Trophoblast cell (in vitro differentiated cells and primary cell): ENCODE measurements at regions not wholly inside any gene's neighbourhood (a gene's known extent, or its start where the extent isn't known, plus 50 kb on each side); places are given as distances from the start of the nearest gene placed in this dataset.
A peak's percentile ranks its signal among the peaks of the same experiment; 100 is the strongest.

ENCODE experiments used
- DNase-seq, 2 donors: peaks; one replicate each; pipeline ENCODE4 v3.0.0-alpha.2; 2016
- H2AFZ ChIP-seq: 2 replicates; pipeline ENCODE4 v1.6.1; 2013; ENCODE audit warnings: low read length, moderate library complexity, mild to moderate bottlenecking; ENCODE audit not compliant: insufficient read depth, poor library complexity
- H2AK5ac ChIP-seq: 2 replicates; pipeline ENCODE4 v1.6.1; 2013; ENCODE audit warnings: mild to moderate bottlenecking, low read length
- H2BK120ac ChIP-seq: 2 replicates; pipeline ENCODE4 v1.6.1; 2013; ENCODE audit warnings: low read length, mild to moderate bottlenecking, moderate library complexity; ENCODE audit not compliant: insufficient read depth, poor library complexity
- H2BK12ac ChIP-seq: 2 replicates; pipeline ENCODE4 v1.6.1; 2013; ENCODE audit warnings: mild to moderate bottlenecking, low read length, moderate library complexity
- H2BK5ac ChIP-seq: 2 replicates; pipeline ENCODE4 v1.6.1; 2013; ENCODE audit warnings: low read length, low read depth, moderate library complexity, mild to moderate bottlenecking; ENCODE audit not compliant: poor library complexity
- H3K14ac ChIP-seq: 2 replicates; pipeline ENCODE4 v1.6.1; 2013; ENCODE audit warnings: mild to moderate bottlenecking, low read length
- H3K18ac ChIP-seq: 2 replicates; pipeline ENCODE4 v1.6.1; 2013; ENCODE audit warnings: mild to moderate bottlenecking, low read length
- H3K23ac ChIP-seq: 2 replicates; pipeline ENCODE4 v1.6.1; 2013; ENCODE audit warnings: low read length
- H3K27ac ChIP-seq: 2 replicates; pipeline ENCODE4 v1.5.1; 2013; ENCODE audit warnings: low read depth, mild to moderate bottlenecking, inconsistent platforms, low read length, moderate library complexity
- H3K27me3 ChIP-seq: 2 replicates; pipeline ENCODE4 v1.6.1; 2013; ENCODE audit warnings: inconsistent platforms, mild to moderate bottlenecking, low read length, moderate library complexity; ENCODE audit not compliant: insufficient read depth
- H3K36me3 ChIP-seq, 2 experiments: 1 replicate in 1 of 2; 2 replicates in 1 of 2; pipeline ENCODE4 v1.6.1; 2013; ENCODE audit warnings: low read length in 2 of 2, mild to moderate bottlenecking in 2 of 2, moderate library complexity in 1 of 2; ENCODE audit not compliant: insufficient read depth in 2 of 2, control insufficient read depth in 1 of 2
- H3K4ac ChIP-seq: 2 replicates; pipeline ENCODE4 v1.6.1; 2013; ENCODE audit warnings: low read depth, mild to moderate bottlenecking, low read length, moderate library complexity
- H3K4me1 ChIP-seq, 2 experiments: 1 replicate in 1 of 2; 2 replicates in 1 of 2; pipeline ENCODE4 v1.6.1; 2013; ENCODE audit warnings: low read length in 2 of 2, mild to moderate bottlenecking in 2 of 2, moderate library complexity in 1 of 2; ENCODE audit not compliant: insufficient read depth in 2 of 2, control insufficient read depth in 1 of 2
- H3K4me2 ChIP-seq: 2 replicates; pipeline ENCODE4 v1.6.1; 2013; ENCODE audit warnings: inconsistent platforms, mild to moderate bottlenecking, low read length, moderate library complexity
- H3K4me3 ChIP-seq: 2 replicates; pipeline ENCODE4 v1.5.1; 2013; ENCODE audit warnings: mild to moderate bottlenecking, low read depth, low read length, inconsistent platforms
- H3K79me1 ChIP-seq: one replicate; pipeline ENCODE4 v1.6.1; 2013; ENCODE audit warnings: low read length
- H3K79me2 ChIP-seq: 2 replicates; pipeline ENCODE4 v1.6.1; 2013; ENCODE audit warnings: low read length, mild to moderate bottlenecking; ENCODE audit not compliant: control insufficient read depth, insufficient read depth, poor library complexity
- H3K9ac ChIP-seq: 2 replicates; pipeline ENCODE4 v1.6.1; 2013; ENCODE audit warnings: mild to moderate bottlenecking, low read length
- H3K9me3 ChIP-seq: 2 replicates; pipeline ENCODE4 v1.6.1; 2013; ENCODE audit warnings: low read depth, mild to moderate bottlenecking, control low read depth, inconsistent platforms, low read length; ENCODE audit not compliant: insufficient read depth
- H4K12ac ChIP-seq: 2 replicates; pipeline ENCODE4 v1.6.1; 2013; ENCODE audit warnings: low read depth, mild to moderate bottlenecking, low read length, moderate library complexity
- H4K8ac ChIP-seq: 2 replicates; pipeline ENCODE4 v1.6.1; 2013; ENCODE audit warnings: low read depth, mild to moderate bottlenecking, low read length, moderate library complexity
- H4K91ac ChIP-seq: one replicate; pipeline ENCODE4 v1.6.1; 2013; ENCODE audit warnings: low read depth, mild to moderate bottlenecking, low read length, moderate library complexity
- WGBS: extraction: QIAGEN DNeasy Blood & Tissue Kit; methylation state at CpG from one replicate; pipeline ENCODE4 v1.1.7; 2013; ENCODE audit warnings: missing lambda C conversion rate; ENCODE audit not compliant: insufficient read length, insufficient coverage; ENCODE audit errors: extremely low coverage; 5-methylcytosine and 5-hydroxymethylcytosine counted together

GRCh38 chr10:64040781-64041180 lies 519.6 kb downstream of the REEP3 start:
- no peak overlapping the region for H3K4me2 ChIP-seq
- H3K27me3 ChIP-seq = no peaks in the 10 kb centered on the region
- DNase-seq = no peak
- no peak overlapping the region for H4K8ac ChIP-seq
- H3K79me1 ChIP-seq = no peaks in the 10 kb centered on the region
- no peak overlapping the region for H2BK12ac ChIP-seq
- H3K4ac ChIP-seq = no peak overlapping the region
- no peak overlapping the region for H3K9ac ChIP-seq
- H3K14ac ChIP-seq = no peak overlapping the region
- H3K23ac ChIP-seq = no peak overlapping the region
- no peak overlapping the region for H4K91ac ChIP-seq
- H2BK120ac ChIP-seq = no peak overlapping the region
- H3K4me3 ChIP-seq = no peak overlapping the region
- H3K18ac ChIP-seq = no peak overlapping the region
- no CpG with 5 or more reads among the region's 2 CpGs for WGBS
- no peak overlapping the region for H4K12ac ChIP-seq
- no peaks in the 10 kb centered on the region for H3K4me1 ChIP-seq
- no peaks in the 10 kb centered on the region for H3K36me3 ChIP-seq
- no peak overlapping the region for H2AFZ ChIP-seq
- no peaks in the 10 kb centered on the region for H3K9me3 ChIP-seq
- no peak overlapping the region for H2BK5ac ChIP-seq
- H3K27ac ChIP-seq = no peak overlapping the region
- H3K79me2 ChIP-seq = peaks cover 1% of the 10 kb centered on the region
- H2AK5ac ChIP-seq = no peak overlapping the region

- no peak overlapping the region for H3K14ac ChIP-seq
- H3K36me3 ChIP-seq = no peaks in the 10 kb centered on the region
- no peak overlapping the region for H3K27ac ChIP-seq
- DNase-seq = peak; percentile 62 to 83
- H3K4me3 ChIP-seq = no peak overlapping the region
- no peak overlapping the region for H2BK12ac ChIP-seq
- no CpG with 5 or more reads among the region's 43 CpGs for WGBS
- H3K27me3 ChIP-seq = no peaks in the 10 kb centered on the region
- no peaks in the 10 kb centered on the region for H3K9me3 ChIP-seq
- peak overlapping the region; percentile 15 for H4K8ac ChIP-seq
- no peaks in the 10 kb centered on the region for H3K79me1 ChIP-seq
- no peak overlapping the region for H3K4me2 ChIP-seq
- no peak overlapping the region for H2BK5ac ChIP-seq
- no peak overlapping the region for H3K9ac ChIP-seq
- no peaks in the 10 kb centered on the region for H3K79me2 ChIP-seq
- H3K18ac ChIP-seq = no peak overlapping the region
- no peak overlapping the region for H4K12ac ChIP-seq
- H3K4ac ChIP-seq = no peak overlapping the region
- H3K23ac ChIP-seq = no peak overlapping the region
- no peak overlapping the region for H2AK5ac ChIP-seq
- H2AFZ ChIP-seq = no peak overlapping the region
- H2BK120ac ChIP-seq = no peak overlapping the region
- peak overlapping the region; percentile 17 for H4K91ac ChIP-seq
- H3K4me1 ChIP-seq = no peaks in the 10 kb centered on the region
Observed at GRCh38 chr10:64041185-64041988, 520.2 kb downstream of the REEP3 start.

- no peak overlapping the region for H3K14ac ChIP-seq
- no peak overlapping the region for H4K8ac ChIP-seq
- H4K12ac ChIP-seq = no peak overlapping the region
- H2BK120ac ChIP-seq = no peak overlapping the region
- no peak overlapping the region for H2BK5ac ChIP-seq
- H3K18ac ChIP-seq = no peak overlapping the region
- DNase-seq = no peak
- H2AK5ac ChIP-seq = no peak overlapping the region
- H3K4me3 ChIP-seq = no peak overlapping the region
- H3K9ac ChIP-seq = no peak overlapping the region
- H3K27ac ChIP-seq = no peak overlapping the region
- no peaks in the 10 kb centered on the region for H3K4me1 ChIP-seq
- H3K9me3 ChIP-seq = no peaks in the 10 kb centered on the region
- H2BK12ac ChIP-seq = no peak overlapping the region
- no peaks in the 10 kb centered on the region for H3K36me3 ChIP-seq
- H3K4me2 ChIP-seq = no peak overlapping the region
- H3K27me3 ChIP-seq = no peaks in the 10 kb centered on the region
- no peak overlapping the region for H3K4ac ChIP-seq
- no peak overlapping the region for H3K23ac ChIP-seq
- no peak overlapping the region for H4K91ac ChIP-seq
- no peaks in the 10 kb centered on the region for H3K79me1 ChIP-seq
- WGBS = no CpG with 5 or more reads among the region's 19 CpGs
- no peaks in the 10 kb centered on the region for H3K79me2 ChIP-seq
- no peak overlapping the region for H2AFZ ChIP-seq
Observed at GRCh38 chr10:64041989-64042490, 520.8 kb downstream of the REEP3 start.

GRCh38 chr10:64044098-64044497 lies 522.9 kb downstream of the REEP3 start:
- Histone ChIP-seq H3K79me2 (no peaks in the 10 kb centered on the region), H3K27ac (no peak overlapping the region), H3K14ac (no peak overlapping the region), H3K9me3 (no peaks in the 10 kb centered on the region), H2AFZ (no peak overlapping the region), H3K18ac (no peak overlapping the region), H3K9ac (no peak overlapping the region), H2BK5ac (no peak overlapping the region), H3K4ac (no peak overlapping the region), H3K4me3 (no peak overlapping the region), H3K23ac (no peak overlapping the region), H2BK120ac (no peak overlapping the region), H2AK5ac (no peak overlapping the region), H3K36me3 (no peaks in the 10 kb centered on the region), H2BK12ac (no peak overlapping the region), H3K79me1 (no peaks in the 10 kb centered on the region), H4K91ac (no peak overlapping the region), H3K27me3 (no peaks in the 10 kb centered on the region), H4K8ac (no peak overlapping the region), H3K4me1 (no peaks in the 10 kb centered on the region), H4K12ac (no peak overlapping the region), H3K4me2 (no peak overlapping the region)
- WGBS = no CpG with 5 or more reads among the region's 2 CpGs
- DNase-seq = no peak
